ENCODE measurements at regions not wholly inside any gene's neighbourhood (a gene's known extent, or its start where the extent isn't known, plus 50 kb on each side); places are given as distances from the start of the nearest gene placed in this dataset.

GRCh38 chr13:31684466-31684865, 54.9 kb upstream of the RXFP2 start:
- no peak for TF ChIP-seq CTCF (conservative IDR thresholded peaks at IDR 0.05)
- Mint-ChIP-seq H3K4me3 (no peak overlapping the region), H3K27ac (no peak overlapping the region), H3K4me1 (no peaks in the 10 kb centered on the region), H3K36me3 (ENCODE audit: low read depth) (no peaks in the 10 kb centered on the region), H3K9me3 (peaks cover under 1% of the 10 kb centered on the region), H3K27me3 (ENCODE audit: insufficient read depth) (no peaks in the 10 kb centered on the region)
- Histone ChIP-seq H3K4me3 (ENCODE audit: low read length) (no peak overlapping the region), H3K9ac (ENCODE audit: extremely low read depth, low read length, poor library complexity, severe bottlenecking) (no peak overlapping the region), H3K9me3 (ENCODE audit: control insufficient read depth, low read length) (no peaks in the 10 kb centered on the region), H3K27ac (ENCODE audit: low read depth, low read length) (no peak overlapping the region), H3K36me3 (ENCODE audit: control insufficient read depth, insufficient read depth, low read length) (no peaks in the 10 kb centered on the region), H3K27me3 (ENCODE audit: control insufficient read depth, insufficient read depth, low read length, poor library complexity, severe bottlenecking) (no peaks in the 10 kb centered on the region), H3K4me1 (ENCODE audit: control insufficient read depth, insufficient read depth, low read length) (no peaks in the 10 kb centered on the region)
- DNase-seq: no peak
- WGBS, 2 experiments (ENCODE audit: insufficient coverage in 1 of 2, insufficient read length in 1 of 2): 88 to 100% methylated on average over 1 to 2 of the region's 2 CpGs

GRCh38 chr13:31686670-31687425, 52.5 kb upstream of the RXFP2 start:
- Histone ChIP-seq H3K9ac (ENCODE audit: extremely low read depth, low read length, poor library complexity, severe bottlenecking) (no peak overlapping the region), H3K4me1 (ENCODE audit: control insufficient read depth, insufficient read depth, low read length) (no peaks in the 10 kb centered on the region), H3K27ac (ENCODE audit: low read depth, low read length) (no peak overlapping the region), H3K9me3 (ENCODE audit: control insufficient read depth, low read length) (no peaks in the 10 kb centered on the region), H3K27me3 (ENCODE audit: control insufficient read depth, insufficient read depth, low read length, poor library complexity, severe bottlenecking) (no peaks in the 10 kb centered on the region), H3K4me3 (ENCODE audit: low read length) (no peak overlapping the region), H3K36me3 (ENCODE audit: control insufficient read depth, insufficient read depth, low read length) (no peaks in the 10 kb centered on the region)
- Mint-ChIP-seq H3K4me3 (no peak overlapping the region), H3K36me3 (ENCODE audit: low read depth) (no peaks in the 10 kb centered on the region), H3K9me3 (peaks cover 9% of the 10 kb centered on the region), H3K27ac (no peak overlapping the region), H3K4me1 (no peaks in the 10 kb centered on the region), H3K27me3 (ENCODE audit: insufficient read depth) (no peaks in the 10 kb centered on the region)
- 86 to 100% methylated on average over 1 to 4 of the region's 4 CpGs for WGBS, 2 experiments (ENCODE audit: insufficient coverage in 1 of 2, insufficient read length in 1 of 2)
- TF ChIP-seq CTCF (conservative IDR thresholded peaks at IDR 0.05): no peak
- no peak for DNase-seq
